ENCODE measurements at regions not wholly inside any gene's neighbourhood (a gene's known extent, or its start where the extent isn't known, plus 50 kb on each side); places are given as distances from the start of the nearest gene placed in this dataset.

- Histone ChIP-seq H3K27me3 (ENCODE audit: control insufficient read depth, insufficient read depth, low read length) (no peaks in the 10 kb centered on the region), H3K4me3 (ENCODE audit: low read depth, low read length) (no peak overlapping the region), H3K4me2 (ENCODE audit: low read length) (no peak overlapping the region), H3K79me2 (no peaks in the 10 kb centered on the region), H2AFZ (no peak overlapping the region), H3K9ac (no peak overlapping the region), H3K27ac (no peak overlapping the region), H3K9me3 (ENCODE audit: control insufficient read depth, low read length) (no peaks in the 10 kb centered on the region), H3K4me1 (no peaks in the 10 kb centered on the region), H3K36me3 (ENCODE audit: control insufficient read depth, insufficient read depth, low read length) (no peaks in the 10 kb centered on the region)
- no peak for TF ChIP-seq CTCF (IDR thresholded peaks at IDR 0.05)
Measured at GRCh38 chrY:7462657-7463056, 551.1 kb upstream of the AMELY start.

- Histone ChIP-seq H2AFZ (no peak overlapping the region), H3K9ac (no peak overlapping the region), H3K4me2 (ENCODE audit: low read length) (no peak overlapping the region), H3K27ac (no peak overlapping the region), H3K4me3 (ENCODE audit: low read depth, low read length) (no peak overlapping the region), H3K9me3 (ENCODE audit: control insufficient read depth, low read length) (no peaks in the 10 kb centered on the region), H3K79me2 (no peaks in the 10 kb centered on the region), H3K4me1 (no peaks in the 10 kb centered on the region), H3K36me3 (ENCODE audit: control insufficient read depth, insufficient read depth, low read length) (no peaks in the 10 kb centered on the region), H3K27me3 (ENCODE audit: control insufficient read depth, insufficient read depth, low read length) (no peaks in the 10 kb centered on the region)
- no peak for TF ChIP-seq CTCF (IDR thresholded peaks at IDR 0.05)
Measured at GRCh38 chrY:7461873-7462525, 550.4 kb upstream of the AMELY start.

GRCh38 chrY:7459802-7460201, 548.2 kb upstream of the AMELY start:
- TF ChIP-seq CTCF (IDR thresholded peaks at IDR 0.05): no peak
- no peaks in the 10 kb centered on the region for H3K9me3 ChIP-seq (ENCODE audit: control insufficient read depth, low read length)
- H2AFZ ChIP-seq: no peak overlapping the region
- no peaks in the 10 kb centered on the region for H3K36me3 ChIP-seq (ENCODE audit: control insufficient read depth, insufficient read depth, low read length)
- H3K4me3 ChIP-seq (ENCODE audit: low read depth, low read length): no peak overlapping the region
- H3K4me1 ChIP-seq: no peaks in the 10 kb centered on the region
- no peak overlapping the region for H3K27ac ChIP-seq
- no peaks in the 10 kb centered on the region for H3K79me2 ChIP-seq
- no peak overlapping the region for H3K9ac ChIP-seq
- H3K27me3 ChIP-seq (ENCODE audit: control insufficient read depth, insufficient read depth, low read length): no peaks in the 10 kb centered on the region
- no peak overlapping the region for H3K4me2 ChIP-seq (ENCODE audit: low read length)

- no peak overlapping the region for H3K4me3 ChIP-seq (ENCODE audit: low read depth, low read length)
- no peaks in the 10 kb centered on the region for H3K9me3 ChIP-seq (ENCODE audit: control insufficient read depth, low read length)
- H3K36me3 ChIP-seq (ENCODE audit: control insufficient read depth, insufficient read depth, low read length): no peaks in the 10 kb centered on the region
- H2AFZ ChIP-seq: no peak overlapping the region
- H3K27me3 ChIP-seq (ENCODE audit: control insufficient read depth, insufficient read depth, low read length): no peaks in the 10 kb centered on the region
- TF ChIP-seq CTCF (IDR thresholded peaks at IDR 0.05): no peak
- no peak overlapping the region for H3K9ac ChIP-seq
- H3K4me2 ChIP-seq (ENCODE audit: low read length): no peak overlapping the region
- no peaks in the 10 kb centered on the region for H3K79me2 ChIP-seq
- H3K4me1 ChIP-seq: no peaks in the 10 kb centered on the region
- H3K27ac ChIP-seq: no peak overlapping the region
Measured at GRCh38 chrY:7458301-7459078, 546.9 kb upstream of the AMELY start.
